GM18909 (cell line): ENCODE measurements at regions not wholly inside any gene's neighbourhood (a gene's known extent, or its start where the extent isn't known, plus 50 kb on each side); places are given as distances from the start of the nearest gene placed in this dataset.

Experiments
- ATAC-seq: cut with Tn5 transposase; IDR thresholded peaks from one replicate; pipeline ENCODE4 v1.9.1; 2021; ENCODE audit warnings: mild to moderate bottlenecking; ENCODE audit not compliant: unreplicated experiment, poor library complexity

DNA sequence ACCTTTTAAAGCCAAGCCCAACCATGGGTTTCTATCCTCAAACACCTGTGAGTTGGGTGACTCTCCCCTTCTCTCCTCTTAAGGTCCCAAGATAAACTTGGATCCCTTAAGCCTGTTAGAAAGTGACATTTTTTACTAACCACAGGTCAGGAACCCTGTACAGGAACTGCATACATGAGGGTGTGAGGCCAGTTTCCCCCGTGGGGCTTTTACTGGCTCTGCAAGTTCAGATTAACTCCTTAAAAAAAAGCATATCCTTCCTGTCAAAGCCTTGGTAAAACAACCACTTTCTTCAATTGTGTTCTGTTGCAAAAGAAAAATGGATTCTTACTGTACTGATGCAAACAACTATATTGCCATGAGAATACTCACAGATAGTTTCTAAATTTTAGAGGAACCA lies 2638.7 kb upstream of the PCDH20 start:
- no peak for ATAC-seq

DNA sequence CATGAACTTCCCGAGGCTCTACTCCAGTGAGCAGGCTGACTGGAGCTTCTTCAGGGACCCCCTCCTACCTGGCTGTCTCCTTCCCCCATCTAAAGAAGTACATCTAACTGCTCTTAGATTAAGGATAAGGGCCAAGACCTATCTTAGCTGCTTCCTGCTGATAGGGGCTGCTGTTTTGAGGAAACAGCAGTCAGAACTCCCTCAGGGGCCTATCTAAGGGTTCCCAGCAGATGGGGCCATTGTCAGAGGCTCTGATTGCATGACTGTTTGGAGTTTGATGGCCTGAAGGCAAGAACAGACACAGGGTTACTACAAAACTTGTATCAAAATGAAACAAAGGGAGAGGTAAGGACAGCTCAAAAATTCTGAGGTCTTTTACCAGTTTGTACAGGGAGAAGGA lies 2636.9 kb upstream of the PCDH20 start:
- ATAC-seq: no peak

DNA sequence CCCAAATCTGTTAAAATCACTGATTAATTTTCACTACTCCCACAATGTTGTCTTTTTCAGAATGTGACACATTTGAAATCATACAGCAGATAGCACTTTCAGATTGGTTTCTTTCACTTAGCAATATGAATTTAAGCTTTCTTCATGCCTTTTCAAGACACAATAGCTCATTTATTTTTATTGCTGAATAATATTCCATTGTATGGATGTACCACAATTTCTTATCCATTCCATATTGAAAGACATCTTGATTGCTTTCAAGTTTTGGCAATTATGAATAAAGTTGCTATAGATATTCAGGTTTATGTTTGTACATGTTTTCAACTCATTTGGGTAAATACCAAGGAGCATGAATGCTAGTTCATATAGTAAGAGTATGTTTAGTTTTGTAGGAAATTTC lies 2635.6 kb upstream of the PCDH20 start:
- no peak for ATAC-seq

DNA sequence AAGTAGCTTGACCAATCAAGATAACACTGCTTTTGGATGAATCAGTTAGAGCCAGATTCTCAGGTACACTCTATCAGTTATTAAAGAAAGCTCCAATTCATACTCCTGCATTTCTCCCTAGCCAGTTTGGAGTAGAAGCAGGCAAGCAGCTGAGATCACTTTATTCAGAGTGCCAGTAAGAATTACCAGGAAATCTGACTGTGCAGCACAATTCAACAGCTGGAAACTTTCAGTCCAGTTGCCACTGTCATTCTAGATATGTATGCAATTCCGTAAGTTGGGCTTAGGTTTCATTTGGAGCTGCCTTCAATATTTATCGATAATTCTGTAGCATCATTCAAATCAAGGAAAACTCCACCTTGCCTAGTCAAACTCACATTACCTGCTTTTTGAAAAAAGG lies 2625.6 kb upstream of the PCDH20 start:
- ATAC-seq: no peak

DNA sequence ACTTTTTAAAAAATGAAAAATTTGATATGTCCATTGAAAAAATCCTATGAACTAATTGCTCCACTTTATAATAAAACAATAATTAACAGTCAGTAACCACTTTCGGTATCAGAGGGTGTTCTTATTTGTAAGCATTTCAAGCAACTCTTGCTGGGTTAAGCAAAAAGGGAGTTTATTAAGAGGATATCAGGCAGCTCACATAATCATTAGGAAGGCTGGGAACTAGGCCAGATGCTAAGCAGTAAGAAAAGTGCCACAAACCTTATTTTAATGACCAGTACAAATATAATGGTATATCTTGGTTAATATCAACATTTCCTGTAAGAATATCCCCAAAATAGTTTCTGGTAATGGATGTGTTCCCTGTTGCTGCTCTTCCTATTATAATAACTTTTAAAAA lies 2618.3 kb upstream of the PCDH20 start:
- no peak for ATAC-seq

DNA sequence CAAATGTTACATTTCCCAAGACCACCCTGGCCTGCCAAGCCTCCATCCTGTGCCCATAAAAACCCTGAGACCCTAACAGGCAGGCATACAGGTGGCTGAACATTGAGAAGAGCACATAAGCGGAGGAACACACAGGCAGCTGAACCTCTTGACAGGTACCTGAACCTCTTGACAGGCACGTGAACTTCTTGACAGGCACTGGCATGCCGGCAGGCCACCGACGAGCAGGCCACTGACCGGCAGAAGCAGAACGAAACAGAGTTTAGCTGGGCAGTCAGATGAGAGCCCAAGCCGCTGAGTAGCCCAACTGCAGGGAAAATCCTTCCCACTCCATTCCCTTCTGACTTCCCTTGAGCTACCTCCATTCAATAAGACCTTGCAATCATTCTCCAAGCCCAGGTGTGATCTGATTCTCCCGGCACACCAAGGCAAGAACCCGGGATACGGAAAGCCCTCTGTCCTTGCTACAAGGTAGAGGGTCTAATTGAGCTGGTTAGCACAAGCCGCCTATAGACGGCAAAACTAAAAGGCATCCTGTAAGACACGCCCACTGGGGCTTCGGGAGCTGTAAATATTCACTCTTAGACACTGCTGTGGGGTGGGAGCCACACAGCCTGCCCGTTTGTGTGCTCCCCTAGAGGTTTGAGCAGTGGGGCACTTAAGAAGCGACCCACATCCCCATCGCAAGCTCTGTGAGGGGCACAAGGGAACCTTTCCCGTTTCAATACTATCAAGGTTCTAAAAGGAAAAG lies 2613.9 kb upstream of the PCDH20 start:
- no peak for ATAC-seq

DNA sequence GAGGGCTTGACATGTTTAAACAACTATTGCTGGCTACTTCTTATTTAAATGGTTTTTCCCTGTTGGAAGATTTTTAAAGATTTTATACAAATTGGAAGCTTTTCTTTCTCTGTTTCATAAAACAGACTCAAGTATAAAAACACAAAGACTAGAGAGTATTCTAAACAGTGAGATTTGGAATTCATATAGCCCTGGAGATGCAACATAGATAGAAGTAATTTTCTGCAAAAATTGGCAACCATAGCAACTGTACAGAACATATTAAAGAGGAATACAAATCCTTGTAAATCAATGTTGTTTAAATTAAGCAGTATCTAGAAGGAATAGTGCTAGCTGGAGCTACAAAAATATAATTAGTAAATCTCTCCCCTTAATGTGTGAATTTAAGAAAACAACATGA lies 2612.9 kb upstream of the PCDH20 start:
- no peak for ATAC-seq

DNA sequence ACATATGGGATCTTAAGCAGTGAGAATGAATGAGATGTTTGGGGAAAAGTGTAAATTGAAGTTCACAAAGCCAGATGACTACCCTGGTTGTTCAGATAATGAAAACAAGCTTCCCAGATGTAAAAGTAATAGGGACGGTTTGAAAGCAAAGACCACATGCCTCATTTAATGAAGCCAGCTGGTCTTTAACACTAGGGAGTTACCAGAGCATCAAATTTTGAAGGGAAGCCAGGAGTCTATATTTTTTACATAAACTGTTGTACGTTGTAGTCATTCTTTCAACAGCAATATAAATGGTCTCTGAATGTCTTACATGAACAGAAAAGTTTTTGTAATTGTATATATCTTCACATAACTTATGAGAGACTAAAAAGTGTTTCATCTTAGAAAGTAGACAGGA lies 2604.5 kb upstream of the PCDH20 start:
- no peak for ATAC-seq

DNA sequence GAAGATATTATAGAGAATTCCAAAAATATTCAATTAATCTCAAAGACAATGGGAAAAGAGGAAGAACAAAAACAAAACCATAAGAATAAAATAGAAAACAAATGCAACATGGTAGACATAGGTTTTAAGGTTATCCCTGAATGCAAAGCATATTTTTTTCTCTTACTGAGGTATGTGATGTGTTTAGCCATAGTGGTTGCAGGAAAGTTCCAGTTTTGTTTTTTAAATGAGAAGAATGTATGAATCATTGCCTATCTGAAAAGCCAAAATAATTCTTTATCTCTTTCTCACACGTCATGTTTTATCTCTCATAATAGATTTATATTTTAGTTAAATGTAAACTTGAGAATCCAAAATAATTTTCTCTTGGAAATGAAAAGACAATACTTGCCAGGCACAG lies 2591.7 kb upstream of the PCDH20 start:
- no peak for ATAC-seq

DNA sequence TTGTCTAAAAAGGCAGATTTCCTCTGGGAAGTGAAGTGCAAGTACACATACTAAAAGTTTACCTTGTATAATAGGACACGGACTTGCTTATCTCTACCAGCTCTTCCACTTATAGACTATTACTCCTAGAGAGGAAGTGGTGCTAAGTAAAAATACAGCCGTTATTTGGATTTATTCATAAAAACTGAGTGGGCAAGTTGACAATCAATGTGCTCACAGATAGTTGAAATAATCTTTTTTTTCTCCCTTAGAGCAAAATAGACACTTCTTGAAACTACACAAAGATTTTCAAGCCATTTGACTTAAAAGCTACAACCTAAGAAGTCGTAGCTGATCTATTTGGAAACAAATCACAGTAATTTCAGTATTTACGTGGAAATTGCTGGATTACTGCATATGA lies 2584.7 kb upstream of the PCDH20 start:
- ATAC-seq: no peak

DNA sequence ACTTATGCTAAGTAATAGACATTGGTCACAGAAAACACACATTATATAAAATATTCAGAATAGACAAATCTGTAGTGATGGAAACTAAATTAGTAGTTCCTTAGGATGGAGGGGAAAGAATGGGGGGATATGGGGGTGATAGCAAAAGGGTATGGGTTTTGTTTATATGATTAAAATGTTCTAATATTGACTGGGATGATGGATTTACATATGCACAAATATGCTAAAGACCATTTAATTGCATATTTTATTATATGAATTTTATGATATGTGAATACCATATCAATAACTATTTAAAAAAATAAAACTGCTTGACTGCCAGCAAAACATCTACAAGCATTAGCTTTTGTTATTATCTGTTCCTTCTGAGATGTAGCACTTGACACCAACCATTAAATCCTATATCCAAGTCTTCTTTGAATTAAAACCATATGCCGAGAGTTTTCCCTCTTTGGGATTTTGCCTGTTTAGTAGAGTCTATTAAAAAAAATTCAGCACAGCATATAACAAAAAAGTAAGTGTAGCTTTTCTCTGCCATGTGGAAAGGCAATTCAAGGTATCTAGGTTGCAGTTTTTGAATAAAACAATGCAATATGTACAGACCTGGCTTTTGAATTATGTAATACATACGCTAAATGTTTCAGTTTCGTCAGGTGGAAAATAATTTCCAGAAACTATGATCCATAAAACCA lies 2584.1 kb upstream of the PCDH20 start:
- ATAC-seq: no peak

DNA sequence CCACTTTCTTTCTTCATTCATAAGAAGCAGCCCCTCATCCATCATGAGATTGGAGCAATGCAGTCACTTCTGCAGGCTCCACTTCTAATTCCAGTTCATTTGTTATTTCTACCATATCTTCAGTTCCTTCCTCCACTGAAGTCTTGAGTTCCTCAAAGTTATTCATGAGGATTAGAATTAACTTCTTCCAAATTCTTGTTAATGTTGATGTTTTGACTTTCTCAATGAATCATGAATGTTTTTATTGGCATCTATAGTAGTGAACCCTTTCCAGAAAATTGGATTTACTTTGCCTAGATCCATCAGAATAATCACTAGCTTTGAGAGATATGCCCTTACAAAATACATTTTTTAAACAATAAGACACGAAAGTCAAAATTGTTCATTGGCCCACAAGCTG lies 2567.7 kb upstream of the PCDH20 start:
- ATAC-seq: no peak

DNA sequence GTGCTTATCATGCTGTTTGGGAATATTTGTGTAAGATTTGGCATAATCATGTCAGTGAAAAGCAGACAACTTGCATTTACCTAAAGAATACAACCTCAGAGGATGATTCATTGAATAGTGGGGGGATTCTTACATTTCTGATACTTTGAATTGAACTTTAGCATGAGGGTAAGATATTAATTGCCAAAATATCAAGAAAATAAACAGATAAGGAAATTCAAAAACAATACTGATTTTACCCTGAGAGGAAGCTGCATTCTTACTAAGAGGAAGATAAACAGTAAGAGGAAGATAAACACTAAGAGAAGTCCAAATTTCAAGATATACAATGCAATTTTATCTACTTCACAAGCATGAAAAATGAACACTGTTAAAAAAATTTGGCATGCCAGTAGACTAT lies 2564.3 kb upstream of the PCDH20 start:
- ATAC-seq: no peak

DNA sequence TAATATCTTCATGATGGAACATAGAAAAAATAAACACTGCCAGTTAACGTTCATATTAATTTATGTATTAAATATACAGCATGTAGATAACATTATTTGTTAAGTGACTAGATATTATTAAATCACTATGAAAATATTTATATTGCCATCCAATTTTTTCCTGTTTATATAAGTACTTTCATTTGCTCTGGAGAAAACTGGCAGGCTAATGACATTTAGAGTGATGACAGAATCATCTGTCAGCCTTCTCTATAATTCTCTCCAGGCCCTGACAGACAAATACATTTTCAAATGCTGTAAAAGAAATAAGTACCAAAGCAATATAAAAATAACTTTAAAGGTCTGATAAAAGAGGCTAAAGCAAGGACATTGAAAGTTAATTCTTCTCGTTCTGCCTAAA lies 2556.7 kb upstream of the PCDH20 start:
- ATAC-seq: no peak

DNA sequence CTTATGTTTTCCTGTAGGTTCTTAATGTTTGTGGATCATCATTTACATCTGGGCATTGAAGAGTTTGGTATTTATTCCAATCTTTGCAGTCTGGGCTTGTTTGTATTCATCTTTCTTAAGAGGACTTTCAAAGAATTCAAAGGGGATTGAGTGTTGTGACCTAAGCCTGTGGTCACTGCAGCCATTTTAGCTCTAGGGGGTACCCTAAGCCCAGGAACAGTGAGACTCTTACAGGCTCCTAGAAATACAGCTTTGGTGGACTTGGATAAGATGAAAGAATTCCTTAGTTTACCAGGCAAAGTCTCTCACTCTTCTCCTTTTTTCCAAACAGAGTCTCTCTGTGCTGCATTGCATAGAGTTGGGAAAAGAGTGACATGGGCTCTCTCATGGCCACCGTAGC lies 2539.0 kb upstream of the PCDH20 start:
- no peak for ATAC-seq

DNA sequence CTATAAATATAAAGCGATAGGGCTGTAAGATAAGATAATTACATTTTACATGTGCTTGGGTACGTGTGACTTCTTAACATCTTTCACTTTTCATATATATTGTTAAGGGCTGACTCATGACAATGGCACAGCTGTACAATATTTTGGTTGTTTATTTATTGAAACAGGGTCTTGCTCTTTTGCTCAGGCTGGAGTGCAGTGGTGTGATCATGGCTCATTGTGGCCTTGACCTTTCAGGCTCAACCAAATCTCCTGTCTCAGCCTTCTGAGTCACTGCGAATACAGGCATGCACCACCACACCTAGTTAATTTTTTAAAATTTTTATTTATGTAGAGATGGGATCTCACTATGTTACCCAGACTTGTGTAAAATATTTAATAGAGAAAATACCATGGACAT lies 2532.4 kb upstream of the PCDH20 start:
- no peak for ATAC-seq

DNA sequence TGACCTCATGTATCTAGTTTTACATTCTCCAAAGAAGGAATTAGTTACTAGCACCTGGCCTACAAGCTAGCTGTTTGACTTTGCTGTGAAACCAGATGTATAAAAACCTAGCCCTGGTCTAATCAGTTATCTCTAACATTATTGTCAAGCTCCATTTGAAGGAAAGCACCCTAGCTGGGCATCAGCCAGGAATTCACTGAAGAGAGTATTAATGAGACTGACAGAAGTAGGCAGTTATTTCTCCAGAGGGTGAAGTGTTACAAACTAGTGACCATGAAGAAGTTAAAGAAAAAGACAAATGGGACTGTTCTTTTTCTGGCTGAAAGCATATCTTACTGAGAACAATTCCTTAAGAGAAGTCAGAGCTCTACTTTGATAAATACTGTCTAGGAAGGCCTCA lies 2529.3 kb upstream of the PCDH20 start:
- ATAC-seq: no peak

DNA sequence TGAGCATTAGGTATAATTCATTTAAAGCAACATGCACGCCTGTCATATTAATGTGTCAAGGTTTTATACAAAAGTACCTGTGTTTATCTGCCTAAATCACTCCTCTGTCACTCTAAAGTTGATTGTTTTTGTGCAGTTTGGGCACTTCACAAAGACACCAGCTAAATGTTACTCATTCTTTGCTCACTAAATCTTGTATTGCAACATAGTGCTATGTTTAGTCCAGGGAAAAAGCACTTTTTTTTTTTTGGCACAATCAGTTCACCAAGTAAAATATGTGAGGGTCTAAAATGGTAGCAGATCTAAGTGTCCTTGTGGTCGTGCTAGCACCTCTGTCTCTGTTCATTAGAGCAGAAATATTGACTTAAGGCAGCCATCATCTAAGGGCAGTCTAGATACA lies 2526.7 kb upstream of the PCDH20 start:
- no peak for ATAC-seq

DNA sequence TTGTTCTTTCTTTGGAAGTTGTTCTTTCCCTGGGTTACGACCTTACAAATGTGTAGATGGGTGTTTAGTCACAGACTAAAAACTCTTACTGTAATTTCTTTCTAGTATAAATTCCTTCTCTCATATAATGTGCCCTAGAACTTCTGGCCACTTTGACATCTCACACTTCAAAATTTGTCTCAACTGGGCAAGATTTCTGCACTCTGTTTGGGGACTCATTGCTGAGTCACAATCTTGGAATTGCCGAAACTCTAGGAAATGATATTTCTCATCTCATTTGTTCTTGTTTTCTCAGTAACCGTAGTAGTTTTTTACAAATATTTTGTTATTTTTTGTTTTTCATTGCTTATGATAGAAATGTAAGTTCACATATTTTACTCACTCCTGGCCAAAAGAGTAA lies 2523.2 kb upstream of the PCDH20 start:
- no peak for ATAC-seq

DNA sequence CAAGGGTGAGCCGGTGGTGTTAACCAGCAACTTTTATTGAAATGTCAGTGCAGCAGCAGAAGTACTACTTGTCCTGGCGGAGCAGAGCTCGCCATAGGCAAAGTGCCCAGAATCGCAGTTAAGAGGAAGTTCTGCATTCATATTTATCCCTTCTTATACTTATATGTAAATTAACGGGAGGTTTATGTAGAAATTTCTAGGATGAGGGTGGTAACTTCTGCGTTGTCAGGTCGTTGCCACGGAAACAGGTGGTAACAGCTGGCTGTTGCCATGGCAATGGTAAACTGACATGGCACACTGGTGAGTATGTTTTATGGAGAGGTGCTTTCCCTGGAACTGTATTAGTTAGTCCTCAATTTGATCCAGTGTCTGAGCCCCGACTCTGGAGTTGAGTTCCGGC lies 2494.9 kb upstream of the PCDH20 start:
- ATAC-seq: no peak

DNA sequence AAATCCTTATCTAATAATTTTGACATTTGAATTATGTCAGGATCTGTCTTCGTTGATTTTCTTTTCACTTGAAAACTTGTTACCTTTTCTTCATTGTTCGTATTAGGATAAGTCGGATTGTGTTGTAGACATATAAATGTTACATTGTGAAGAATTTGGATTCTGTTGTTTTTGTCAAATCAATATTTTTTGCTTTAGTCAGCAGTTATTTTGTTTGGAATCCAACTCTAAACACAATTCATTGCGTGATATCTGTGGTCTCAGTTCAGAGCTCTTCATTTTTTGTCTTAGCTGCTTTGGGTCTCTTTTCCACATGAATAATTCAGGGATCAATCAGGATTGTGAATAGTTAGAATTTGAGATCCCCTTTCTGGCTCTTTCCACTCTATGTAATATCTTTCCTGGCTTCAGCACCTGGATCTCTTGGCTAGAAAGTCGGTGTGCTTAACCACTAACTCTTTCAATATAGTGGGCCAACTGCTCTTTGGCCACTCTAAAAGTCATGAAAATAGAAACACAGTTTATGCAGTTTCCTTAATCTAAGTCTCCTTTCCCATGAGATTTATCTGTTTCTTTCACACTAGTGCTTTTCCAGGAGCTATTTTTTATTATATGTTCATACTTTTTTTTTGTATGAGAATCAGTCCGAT lies 2494.2 kb upstream of the PCDH20 start:
- no peak for ATAC-seq

DNA sequence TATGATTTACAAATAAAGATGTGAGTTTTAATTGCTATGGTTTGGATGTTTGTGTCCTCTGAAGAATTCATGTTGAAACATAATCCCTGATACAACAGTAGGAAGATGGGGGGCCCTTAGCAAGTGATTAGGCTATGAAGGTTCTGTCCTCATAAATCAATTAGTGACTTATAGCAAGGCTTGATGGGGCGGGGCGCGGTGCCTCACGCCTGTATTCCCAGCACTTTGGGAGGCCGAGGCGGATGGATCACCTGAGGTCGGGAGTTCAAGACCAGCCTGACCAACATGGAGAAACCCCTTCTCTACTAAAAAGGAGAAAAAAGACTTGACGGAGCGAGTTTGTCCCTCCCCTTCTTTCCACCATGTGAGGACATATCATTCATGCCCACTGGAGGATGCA lies 2486.5 kb upstream of the PCDH20 start:
- ATAC-seq: no peak
